HG03460 (cell line): ENCODE measurements at regions not wholly inside any gene's neighbourhood (a gene's known extent, or its start where the extent isn't known, plus 50 kb on each side); places are given as distances from the start of the nearest gene placed in this dataset.
"Not testable (repeated sequence)": the region's sequence is repeated elsewhere in the genome, so short reads cannot be mapped to it uniquely, and the experiment has no call there.

Experiments
- ATAC-seq: cut with Tn5 transposase; IDR thresholded peaks from one replicate; pipeline ENCODE4 v1.9.1; 2021; ENCODE audit not compliant: unreplicated experiment

GRCh38 chr16:46519063-46519462, 102.1 kb downstream of the SHCBP1 start:
- no peak for ATAC-seq

DNA sequence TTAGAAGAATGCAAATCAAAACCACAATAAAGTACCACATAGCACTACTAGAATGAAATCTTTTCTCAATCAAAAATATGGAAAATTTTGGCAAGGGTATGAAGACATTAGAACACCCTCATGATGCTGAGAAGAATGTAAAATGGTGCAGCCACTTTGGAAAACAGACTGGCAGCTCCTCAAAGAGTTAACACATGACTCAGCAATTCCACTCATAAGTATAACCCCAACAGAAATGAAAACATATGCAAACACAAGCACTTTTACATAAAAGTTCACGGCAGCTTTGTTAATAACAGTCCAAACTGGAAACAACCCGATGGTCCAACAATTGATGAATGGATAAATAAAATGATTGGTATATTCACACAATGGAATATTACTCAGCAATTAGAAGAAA, 124.5 kb downstream of the SHCBP1 start:
- ATAC-seq, result no peak

GRCh38 chr16:46482895-46483294, 138.3 kb downstream of the SHCBP1 start:
- ATAC-seq, result no peak

GRCh38 chr16:46466239-46466638, 154.9 kb downstream of the SHCBP1 start:
- ATAC-seq, result no peak

- ATAC-seq, result not testable (repeated sequence)
These were observed 166.4 kb downstream of the SHCBP1 start for GRCh38 chr16:46454801-46455200.

GRCh38 chr16:46428108-46429061, 192.8 kb downstream of the SHCBP1 start:
- no peak for ATAC-seq

- ATAC-seq, result no peak
These were observed 193.7 kb downstream of the SHCBP1 start for GRCh38 chr16:46427340-46428107.

DNA sequence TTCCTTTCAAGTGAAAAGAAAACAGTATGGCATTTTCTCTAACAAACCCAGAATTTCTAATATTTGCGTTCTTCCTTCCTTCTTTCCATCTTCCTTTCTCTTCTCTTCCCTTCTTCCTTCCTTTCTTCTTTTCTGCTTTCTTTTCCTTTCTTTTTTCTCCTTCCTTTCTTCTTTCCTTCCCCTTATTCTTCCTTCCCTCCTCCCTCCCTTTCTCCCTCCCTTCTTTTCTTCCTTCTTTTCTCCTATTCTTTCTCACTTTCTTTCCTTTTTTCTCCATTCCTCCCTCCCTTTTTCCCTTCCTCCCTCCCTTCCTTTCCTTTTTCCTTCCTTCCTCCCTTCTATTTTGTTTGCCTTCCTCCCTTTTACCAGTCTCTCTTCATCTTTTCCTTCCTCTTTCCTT, 194.8 kb downstream of the SHCBP1 start:
- no peak for ATAC-seq

- ATAC-seq, result no peak
These were observed 217.2 kb downstream of the SHCBP1 start for GRCh38 chr16:46404028-46404427.

- ATAC-seq, result not testable (repeated sequence)
These were observed 222.6 kb downstream of the SHCBP1 start for GRCh38 chr16:46398559-46398958.

DNA sequence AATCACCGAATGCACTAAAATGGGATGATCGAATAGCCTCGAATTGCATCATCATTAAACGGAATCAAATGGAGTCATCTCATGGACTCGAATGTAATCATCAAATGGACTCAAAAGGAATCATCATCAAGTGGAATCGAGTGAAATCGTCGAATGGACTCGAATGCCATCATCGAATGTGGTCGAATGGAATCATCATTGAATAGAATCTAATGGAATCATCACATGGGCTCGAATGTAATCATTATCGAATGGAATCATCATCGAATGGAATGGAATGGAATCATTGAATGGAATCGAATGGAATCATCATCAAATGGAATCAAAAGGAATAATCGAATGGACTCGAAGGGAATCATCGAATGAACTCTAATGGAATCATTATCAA, 224.3 kb downstream of the SHCBP1 start:
- not testable (repeated sequence) for ATAC-seq

DNA sequence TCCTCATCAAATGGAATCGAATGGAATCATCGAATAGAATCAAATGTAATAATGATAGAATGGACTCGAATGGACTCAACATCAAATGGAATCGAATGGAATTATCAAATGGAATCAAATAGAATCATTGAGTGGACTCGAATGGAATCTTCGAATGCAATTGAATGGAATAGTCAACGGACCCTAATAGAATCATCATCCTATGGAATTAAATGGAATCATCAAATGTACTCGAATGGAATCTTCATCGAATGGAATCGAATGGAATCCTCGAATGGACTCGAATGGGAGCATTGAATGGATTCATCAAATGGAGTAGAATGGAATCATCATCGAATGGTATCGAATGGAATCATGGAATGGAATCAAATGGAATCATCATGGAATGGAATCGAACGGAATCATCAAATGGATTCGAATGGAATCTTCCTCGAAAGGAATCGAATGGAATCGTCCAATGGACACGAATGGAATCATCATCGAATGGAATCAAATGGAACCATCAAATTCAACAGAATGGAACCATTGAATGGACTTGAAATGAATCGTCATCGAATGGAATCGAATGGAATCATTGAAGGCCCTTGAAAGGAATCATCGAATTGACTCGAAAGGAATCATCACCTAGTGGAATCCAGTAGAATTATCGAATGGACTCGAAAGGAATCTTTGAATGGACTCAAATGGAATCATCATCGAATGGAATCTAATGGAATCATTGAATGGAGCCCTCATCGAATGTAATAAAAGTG, 224.9 kb downstream of the SHCBP1 start:
- ATAC-seq, result not testable (repeated sequence)

- ATAC-seq, result not testable (repeated sequence)
These were observed 225.7 kb downstream of the SHCBP1 start for GRCh38 chr16:46395391-46395921.

DNA sequence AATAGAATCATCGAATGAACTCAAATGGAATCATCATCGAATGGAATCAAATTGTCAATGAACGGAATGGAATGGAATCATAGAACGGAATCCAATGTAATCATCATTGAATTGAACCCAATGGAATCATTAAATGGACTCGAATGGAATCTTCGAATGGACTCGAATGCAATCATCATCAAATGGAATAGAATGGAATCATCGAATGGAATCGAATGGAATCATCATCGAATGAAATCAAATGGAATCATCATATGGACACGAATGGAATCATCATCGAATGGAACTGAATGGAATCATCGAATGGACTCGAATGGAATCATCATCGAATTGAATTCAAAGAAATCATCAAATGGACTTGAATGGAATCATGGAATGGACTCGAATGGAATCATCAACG, 226.2 kb downstream of the SHCBP1 start:
- not testable (repeated sequence) for ATAC-seq

GRCh38 chr16:46394149-46394548, 227.0 kb downstream of the SHCBP1 start:
- ATAC-seq, result not testable (repeated sequence)

GRCh38 chr16:46392930-46393722, 228.1 kb downstream of the SHCBP1 start:
- not testable (repeated sequence) for ATAC-seq

GRCh38 chr16:46390660-46391462, 230.3 kb downstream of the SHCBP1 start:
- not testable (repeated sequence) for ATAC-seq

GRCh38 chr16:46389561-46390041, 231.6 kb downstream of the SHCBP1 start:
- ATAC-seq, result not testable (repeated sequence)

DNA sequence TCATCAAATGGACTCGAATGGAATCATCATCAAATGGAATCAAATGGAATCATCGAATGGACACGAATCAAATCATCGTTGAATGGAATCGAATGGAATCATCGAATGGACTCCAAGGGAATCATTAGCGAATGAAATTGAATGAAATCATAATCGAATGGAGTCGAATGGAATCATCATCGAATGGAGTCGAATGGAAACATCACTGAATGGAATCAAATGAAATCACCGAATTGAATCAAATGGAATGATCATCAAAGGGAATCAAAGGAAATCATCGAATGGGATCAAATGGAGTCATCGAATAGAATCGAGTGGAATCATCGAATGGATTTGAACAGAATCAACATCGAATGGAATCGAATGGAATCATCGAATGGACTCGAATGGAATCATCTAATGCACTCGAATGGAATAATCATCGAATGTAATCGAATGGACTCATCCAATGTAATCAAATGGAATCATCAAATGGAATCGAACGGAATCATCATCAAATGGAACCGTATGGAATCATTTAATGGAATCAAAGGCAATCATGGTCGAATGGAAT, 232.2 kb downstream of the SHCBP1 start:
- ATAC-seq, result not testable (repeated sequence)
